Effector CD8-positive, alpha-beta T cell (primary cell): ENCODE measurements at regions not wholly inside any gene's neighbourhood (a gene's known extent, or its start where the extent isn't known, plus 50 kb on each side); places are given as distances from the start of the nearest gene placed in this dataset.

ENCODE experiments used
- DNase-seq: peaks from one replicate; lab custom pipeline; 2025; lab: John Stamatoyannopoulos, UW

DNA sequence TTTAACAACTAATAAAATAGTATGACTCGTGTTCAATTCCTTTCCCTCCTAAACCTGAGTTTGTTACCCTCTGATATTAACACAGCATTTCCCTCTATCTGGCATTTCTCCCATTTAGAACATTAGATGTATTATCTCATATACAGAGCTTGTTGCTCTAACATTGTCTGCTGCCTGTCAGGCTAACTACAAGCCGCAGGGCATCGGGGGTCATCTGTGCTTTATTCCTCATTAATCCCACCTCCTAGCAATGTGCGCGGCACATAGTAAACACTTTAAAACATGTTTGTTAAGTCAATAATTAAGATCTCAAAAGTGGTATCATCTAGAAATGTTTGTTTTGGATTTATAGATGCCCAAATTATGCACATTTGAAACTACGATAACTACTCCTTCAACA, 52.9 kb upstream of the NEBL start:
- DNase-seq: no peak

DNA sequence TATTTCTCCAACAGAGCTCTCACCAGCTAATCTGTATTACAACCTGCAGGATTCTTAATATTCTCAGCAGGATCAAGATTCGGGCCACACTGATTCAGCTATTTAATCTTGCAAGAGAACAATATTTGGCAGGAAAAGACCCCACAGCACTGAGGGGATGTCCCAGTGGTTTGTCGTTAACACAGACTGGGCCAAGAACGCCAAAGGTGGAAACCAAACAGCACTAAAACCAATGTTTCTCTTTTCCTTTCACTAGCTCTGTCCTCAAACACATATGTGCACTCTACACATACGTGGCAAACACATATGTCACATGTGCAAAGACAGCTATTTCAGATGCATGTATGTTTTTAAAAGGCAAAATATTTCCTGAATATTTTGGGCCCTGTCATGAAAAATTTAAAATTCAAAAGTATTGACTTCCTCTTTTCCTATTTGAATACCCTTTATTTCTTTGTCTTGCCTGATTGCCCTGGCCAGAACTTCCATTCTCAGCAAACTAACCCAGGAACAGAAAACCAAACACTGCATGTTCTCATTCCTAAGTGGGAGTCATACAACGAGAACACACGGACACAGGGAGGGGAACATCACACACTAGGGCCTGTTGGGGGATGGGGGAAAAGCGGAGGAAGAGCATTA, 51.7 kb upstream of the NEBL start:
- DNase-seq: no peak
